ENCODE measurements at regions not wholly inside any gene's neighbourhood (a gene's known extent, or its start where the extent isn't known, plus 50 kb on each side); places are given as distances from the start of the nearest gene placed in this dataset.

- TF ChIP-seq CTCF (IDR thresholded peaks at IDR 0.05), result no peak
- no peak for TF ChIP-seq ZFX (IDR thresholded peaks at IDR 0.05; ENCODE audit: borderline replicate concordance)
- H3K27ac ChIP-seq, result no peak overlapping the region
These were observed 231.2 kb upstream of the IRX1 start for GRCh38 chr5:3364433-3364832.

- no peak for TF ChIP-seq CTCF (IDR thresholded peaks at IDR 0.05)
- no peak for TF ChIP-seq ZFX (IDR thresholded peaks at IDR 0.05; ENCODE audit: borderline replicate concordance)
- no peak overlapping the region for H3K27ac ChIP-seq
These were observed 233.1 kb upstream of the IRX1 start for GRCh38 chr5:3362606-3362910.

- H3K27ac ChIP-seq, result no peak overlapping the region
These were observed 233.6 kb upstream of the IRX1 start for GRCh38 chr5:3361811-3362605.

GRCh38 chr5:3359642-3360041 lies 236.0 kb upstream of the IRX1 start:
- TF ChIP-seq ZFX (IDR thresholded peaks at IDR 0.05; ENCODE audit: borderline replicate concordance) (no peak), CTCF (IDR thresholded peaks at IDR 0.05) (no peak)
- no peak overlapping the region for H3K27ac ChIP-seq

More at GRCh38 chr5:3361811-3362605, 233.6 kb upstream of the IRX1 start:
- TF ChIP-seq ZFX (IDR thresholded peaks at IDR 0.05; ENCODE audit: borderline replicate concordance), result no peak
- TF ChIP-seq CTCF (IDR thresholded peaks at IDR 0.05), result no peak

GRCh38 chr5:3357291-3357690 lies 238.3 kb upstream of the IRX1 start:
- TF ChIP-seq CTCF (IDR thresholded peaks at IDR 0.05) (no peak), ZFX (IDR thresholded peaks at IDR 0.05; ENCODE audit: borderline replicate concordance) (no peak)
- H3K27ac ChIP-seq, result no peak overlapping the region

GRCh38 chr5:3356016-3356415 lies 239.6 kb upstream of the IRX1 start:
- no peak for TF ChIP-seq ZFX (IDR thresholded peaks at IDR 0.05; ENCODE audit: borderline replicate concordance)
- TF ChIP-seq CTCF (IDR thresholded peaks at IDR 0.05), result no peak

GRCh38 chr5:3355126-3355525 lies 240.5 kb upstream of the IRX1 start:
- H3K27ac ChIP-seq, result no peak overlapping the region
- no peak for TF ChIP-seq ZFX (IDR thresholded peaks at IDR 0.05; ENCODE audit: borderline replicate concordance)
- no peak for TF ChIP-seq CTCF (IDR thresholded peaks at IDR 0.05)

More at GRCh38 chr5:3356016-3356415, 239.6 kb upstream of the IRX1 start:
- H3K27ac ChIP-seq, result no peak overlapping the region
